ENCODE measurements at regions not wholly inside any gene's neighbourhood (a gene's known extent, or its start where the extent isn't known, plus 50 kb on each side); places are given as distances from the start of the nearest gene placed in this dataset.

DNA sequence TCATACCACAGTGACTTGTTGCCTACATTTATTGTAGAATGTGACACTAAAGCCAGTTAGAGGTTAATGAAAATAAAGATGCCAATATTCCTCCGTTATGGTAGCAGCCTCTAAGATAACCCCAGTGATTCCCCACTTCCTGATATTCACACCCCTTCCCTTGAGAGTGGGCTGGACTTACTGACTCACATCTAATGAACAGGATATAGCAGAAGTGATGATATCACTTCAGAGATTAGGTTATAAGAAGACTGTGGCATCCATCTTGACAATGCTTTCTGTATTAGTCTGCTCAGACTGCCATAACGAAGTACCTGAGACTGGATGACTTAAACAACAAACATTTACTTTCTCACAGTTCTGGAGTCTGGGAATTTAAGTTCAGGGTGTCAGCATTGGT lies 149.6 kb upstream of the MTNR1B start:
- TF ChIP-seq CEBPB (IDR thresholded peaks at IDR 0.05; ENCODE audit: low read depth, low read length) (no peak), YY1 (IDR thresholded peaks at IDR 0.05; ENCODE audit: low read depth, low read length) (no peak), POLR2AphosphoS5 (IDR thresholded peaks at IDR 0.05; ENCODE audit: low read depth, low read length) (no peak), EZH2 (IDR thresholded peaks at IDR 0.05; ENCODE audit: low read depth, low read length, severe bottlenecking) (no peak)
- TF ChIP-seq, protein P1, sequence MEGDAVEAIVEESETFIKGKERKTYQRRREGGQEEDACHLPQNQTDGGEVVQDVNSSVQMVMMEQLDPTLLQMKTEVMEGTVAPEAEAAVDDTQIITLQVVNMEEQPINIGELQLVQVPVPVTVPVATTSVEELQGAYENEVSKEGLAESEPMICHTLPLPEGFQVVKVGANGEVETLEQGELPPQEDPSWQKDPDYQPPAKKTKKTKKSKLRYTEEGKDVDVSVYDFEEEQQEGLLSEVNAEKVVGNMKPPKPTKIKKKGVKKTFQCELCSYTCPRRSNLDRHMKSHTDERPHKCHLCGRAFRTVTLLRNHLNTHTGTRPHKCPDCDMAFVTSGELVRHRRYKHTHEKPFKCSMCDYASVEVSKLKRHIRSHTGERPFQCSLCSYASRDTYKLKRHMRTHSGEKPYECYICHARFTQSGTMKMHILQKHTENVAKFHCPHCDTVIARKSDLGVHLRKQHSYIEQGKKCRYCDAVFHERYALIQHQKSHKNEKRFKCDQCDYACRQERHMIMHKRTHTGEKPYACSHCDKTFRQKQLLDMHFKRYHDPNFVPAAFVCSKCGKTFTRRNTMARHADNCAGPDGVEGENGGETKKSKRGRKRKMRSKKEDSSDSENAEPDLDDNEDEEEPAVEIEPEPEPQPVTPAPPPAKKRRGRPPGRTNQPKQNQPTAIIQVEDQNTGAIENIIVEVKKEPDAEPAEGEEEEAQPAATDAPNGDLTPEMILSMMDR (IDR thresholded peaks at IDR 0.05; ENCODE audit: control extremely low read depth in 1 of 3, insufficient read depth in 1 of 3, low read depth in 1 of 3, low read length in 3 of 3), result no peak
